HG03095 (cell line): ENCODE measurements at regions not wholly inside any gene's neighbourhood (a gene's known extent, or its start where the extent isn't known, plus 50 kb on each side); places are given as distances from the start of the nearest gene placed in this dataset.
"Not testable (repeated sequence)": the region's sequence is repeated elsewhere in the genome, so short reads cannot be mapped to it uniquely, and the experiment has no call there.

Source experiments
- ATAC-seq: cut with Tn5 transposase; IDR thresholded peaks from one replicate; pipeline ENCODE4 v1.9.1; 2021; ENCODE audit warnings: moderate library complexity; ENCODE audit not compliant: unreplicated experiment

DNA sequence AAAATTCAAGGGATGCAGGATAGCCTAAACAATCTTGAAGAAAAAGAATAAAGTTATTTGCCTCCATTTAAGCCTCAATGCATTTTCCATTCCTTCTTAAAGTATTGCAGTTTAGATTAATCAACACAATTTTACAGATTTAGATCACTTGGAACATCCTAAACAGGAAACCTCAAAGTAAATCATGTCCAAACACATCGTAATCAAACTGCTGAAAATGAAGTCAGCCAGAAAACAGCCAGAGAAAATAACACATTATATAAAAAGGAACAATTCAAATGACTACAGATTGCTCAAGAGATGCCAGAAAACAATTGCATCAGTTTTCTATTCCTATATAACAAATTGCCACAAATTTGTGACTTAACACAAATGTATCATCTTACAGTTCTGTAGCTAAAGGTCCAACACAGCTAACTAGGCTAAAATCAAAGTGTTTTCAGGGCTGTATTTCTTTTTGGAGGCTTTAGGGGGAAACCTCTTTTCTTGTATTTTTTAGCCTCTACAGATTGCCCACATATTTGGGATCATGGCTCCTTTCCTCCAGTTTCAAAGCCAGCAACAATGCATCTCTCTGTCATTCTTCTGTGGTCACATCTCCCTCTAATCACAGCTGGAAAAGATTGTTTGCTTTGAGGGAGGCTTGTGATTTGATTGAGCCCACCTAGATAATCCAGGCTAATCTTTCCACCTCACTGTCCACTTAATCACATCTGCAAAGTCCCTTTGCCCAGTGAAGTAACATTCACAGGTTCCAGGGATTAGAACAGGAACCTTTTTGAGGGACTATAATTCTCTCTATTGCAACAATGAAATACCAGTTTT lies 543.3 kb upstream of the UBE2E2 start:
- no peak for ATAC-seq

- no peak for ATAC-seq
Observed at GRCh38 chr3:22660606-22661005, 542.5 kb upstream of the UBE2E2 start.

- no peak for ATAC-seq
Observed at GRCh38 chr3:22661121-22661700, 541.9 kb upstream of the UBE2E2 start.

- ATAC-seq, result no peak
Observed at GRCh38 chr3:22665528-22665927, 537.6 kb upstream of the UBE2E2 start.

DNA sequence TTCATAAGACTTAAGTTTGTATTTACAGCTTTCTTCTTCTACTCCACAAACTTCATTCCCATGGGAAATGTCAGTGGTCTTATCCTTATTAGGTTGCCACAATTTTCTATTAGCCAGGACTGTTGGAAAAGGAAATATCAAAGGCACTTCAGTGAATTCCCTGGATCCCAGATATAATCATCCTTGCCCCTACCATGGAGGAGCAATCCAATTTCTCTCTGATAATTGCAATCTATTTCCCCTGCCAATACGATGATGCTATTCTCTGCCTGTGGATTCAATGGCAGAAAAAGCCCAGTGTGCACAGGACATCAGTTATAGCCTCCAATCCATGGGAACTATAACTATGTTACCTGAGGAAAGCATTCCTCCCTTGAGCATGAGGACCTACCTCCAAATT lies 536.4 kb upstream of the UBE2E2 start:
- ATAC-seq, result no peak

DNA sequence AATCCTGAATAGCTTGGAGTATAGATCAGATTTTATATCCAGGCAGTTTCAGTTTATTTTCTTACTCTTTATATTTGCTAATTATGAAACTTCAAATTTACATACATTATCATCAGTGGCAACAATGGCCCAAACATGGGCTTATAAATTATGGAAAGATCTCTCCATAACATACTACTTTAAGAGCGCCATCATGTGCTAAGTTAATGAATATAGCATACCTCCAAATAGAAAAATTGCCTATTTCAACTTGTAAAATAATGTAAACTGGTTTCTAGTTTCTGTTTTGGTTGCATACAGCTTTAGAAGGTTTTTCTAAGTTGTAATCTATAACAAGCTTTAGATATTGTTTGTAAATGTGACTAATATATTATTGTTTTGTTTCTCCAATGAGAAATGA lies 531.3 kb upstream of the UBE2E2 start:
- ATAC-seq, result no peak

- no peak for ATAC-seq
Observed at GRCh38 chr3:22684739-22685138, 518.4 kb upstream of the UBE2E2 start.

DNA sequence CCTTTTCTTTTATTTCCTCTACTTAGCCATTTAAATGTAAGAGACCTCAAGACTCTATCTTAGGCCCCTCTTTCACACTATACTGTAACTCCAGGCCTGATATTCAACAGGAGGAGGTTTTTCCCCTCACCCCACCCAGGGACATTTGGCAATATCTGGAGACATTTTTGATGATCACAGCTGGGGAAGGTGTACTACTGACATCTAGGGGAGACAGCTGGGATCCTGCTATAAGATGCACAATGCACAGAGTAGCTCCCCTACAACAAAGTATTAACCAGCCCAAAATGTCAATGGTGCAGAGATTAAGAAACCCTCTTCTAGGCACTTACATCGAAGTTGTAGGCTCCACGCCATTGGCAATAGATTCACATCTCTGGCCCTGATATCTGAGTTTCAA lies 517.5 kb upstream of the UBE2E2 start:
- ATAC-seq, result no peak

GRCh38 chr3:22691407-22691806 lies 511.7 kb upstream of the UBE2E2 start:
- ATAC-seq, result no peak

DNA sequence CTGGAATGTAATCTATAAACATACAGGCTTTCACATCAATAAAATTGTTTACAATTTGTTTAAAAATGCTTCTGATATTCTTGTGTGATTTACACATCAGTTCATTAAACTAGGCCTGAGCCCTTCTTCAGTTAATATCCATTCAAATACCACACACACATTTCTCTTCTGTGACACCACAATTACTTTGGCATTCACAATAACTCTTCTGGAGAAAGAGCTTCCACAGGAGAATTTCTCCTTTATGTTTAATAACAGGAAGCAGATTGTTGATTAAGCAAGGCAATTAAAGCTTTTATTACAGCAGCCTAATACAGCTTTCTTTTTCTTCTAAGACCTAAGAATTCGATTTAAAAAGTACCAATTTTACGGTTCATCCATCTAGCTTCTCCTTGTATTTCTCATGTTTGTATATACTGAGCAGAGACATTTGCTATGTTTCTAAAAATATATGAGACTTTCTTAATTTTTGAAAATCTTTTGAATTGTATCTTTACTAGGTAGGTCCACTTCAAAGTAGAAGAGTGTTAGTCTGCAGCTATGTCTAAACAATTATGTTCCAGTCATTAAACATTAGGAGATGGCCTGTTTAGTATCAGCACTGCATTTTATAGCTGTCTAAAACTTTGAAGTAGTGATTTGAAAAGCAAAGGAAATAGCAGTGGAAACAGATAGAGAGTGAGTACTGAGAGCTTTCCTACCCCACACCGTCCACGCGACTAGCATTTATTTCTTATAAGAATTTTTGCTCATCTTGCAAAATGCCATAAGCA lies 511.1 kb upstream of the UBE2E2 start:
- no peak for ATAC-seq

GRCh38 chr3:22700876-22701275 lies 502.3 kb upstream of the UBE2E2 start:
- no peak for ATAC-seq

DNA sequence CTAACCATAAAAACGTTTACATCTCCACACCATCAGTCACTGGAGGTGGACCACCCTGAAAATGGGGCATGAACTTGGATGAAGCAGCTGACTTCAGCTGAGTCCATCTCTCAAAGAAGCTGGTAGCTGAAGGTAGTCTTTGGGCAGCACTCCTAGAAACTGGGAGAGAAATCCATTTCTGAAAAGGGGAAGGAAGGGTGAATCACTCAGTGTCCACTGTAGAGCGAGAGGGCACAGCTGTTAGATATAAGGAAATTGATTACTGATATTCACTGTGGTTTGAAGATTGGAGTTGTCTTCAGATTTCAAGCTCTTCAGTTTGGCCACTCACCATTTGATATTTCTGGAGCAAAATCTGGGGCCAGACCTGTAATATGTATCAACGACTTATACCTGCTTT lies 499.0 kb upstream of the UBE2E2 start:
- ATAC-seq, result no peak

DNA sequence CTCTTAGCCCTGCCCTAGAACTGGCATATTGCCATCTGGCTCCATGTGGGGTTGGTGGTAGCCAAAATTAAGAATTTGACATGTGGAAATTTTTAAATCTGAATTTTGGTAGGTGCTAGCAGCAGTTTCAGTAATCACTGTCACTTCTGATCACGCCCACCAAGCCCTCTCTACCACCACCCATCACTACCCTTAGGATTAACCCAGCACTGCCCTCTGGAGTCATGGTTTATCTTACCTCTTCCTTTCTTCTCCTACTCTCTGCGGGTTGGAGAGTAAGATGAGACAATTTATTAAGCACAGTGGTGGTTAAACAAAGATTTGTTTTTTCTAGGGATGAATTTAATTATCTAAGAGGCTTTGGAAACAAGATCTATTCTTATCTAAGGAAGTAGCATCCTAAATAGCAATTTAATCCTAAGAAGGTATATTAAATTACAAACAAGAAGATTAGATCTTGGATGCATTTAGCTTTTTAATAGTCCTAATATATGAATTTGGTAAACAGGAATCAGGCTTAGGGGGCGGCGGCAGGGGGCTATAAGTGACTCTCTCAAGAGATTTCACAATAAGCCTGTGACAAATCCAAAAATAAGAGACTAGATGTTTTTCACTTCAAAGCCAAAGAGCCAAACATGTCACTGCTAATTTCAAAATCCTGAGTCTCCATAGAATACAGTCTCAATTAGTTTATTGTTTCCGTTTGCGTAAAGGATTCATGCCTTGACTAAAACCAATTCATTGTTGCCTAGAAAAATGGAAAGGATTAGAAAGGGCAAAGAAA lies 498.4 kb upstream of the UBE2E2 start:
- no peak for ATAC-seq

DNA sequence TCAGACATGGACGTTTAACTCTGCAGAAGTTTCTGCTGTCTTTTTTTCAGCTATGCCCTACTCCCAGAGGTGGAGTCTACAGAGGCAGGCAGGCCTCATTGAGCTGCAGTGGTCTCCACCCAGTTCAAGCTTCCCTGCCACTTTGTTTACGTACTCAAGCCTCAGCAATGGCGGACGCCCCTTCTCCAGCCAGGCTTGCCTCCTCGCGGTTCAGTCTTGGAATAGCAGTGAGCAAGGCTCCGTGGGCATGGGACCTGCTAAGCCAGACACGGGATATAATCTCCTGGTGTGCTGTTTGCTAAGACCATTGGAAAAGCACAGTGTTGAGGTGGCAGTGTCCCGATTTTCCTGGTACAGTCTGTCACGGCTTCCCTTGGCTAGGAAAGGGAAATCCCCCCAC lies 496.2 kb upstream of the UBE2E2 start:
- not testable (repeated sequence) for ATAC-seq

- ATAC-seq, result no peak
Observed at GRCh38 chr3:22713936-22714335, 489.2 kb upstream of the UBE2E2 start.

GRCh38 chr3:22714749-22715148 lies 488.4 kb upstream of the UBE2E2 start:
- no peak for ATAC-seq

- ATAC-seq, result no peak
Observed at GRCh38 chr3:22720596-22720995, 482.5 kb upstream of the UBE2E2 start.

DNA sequence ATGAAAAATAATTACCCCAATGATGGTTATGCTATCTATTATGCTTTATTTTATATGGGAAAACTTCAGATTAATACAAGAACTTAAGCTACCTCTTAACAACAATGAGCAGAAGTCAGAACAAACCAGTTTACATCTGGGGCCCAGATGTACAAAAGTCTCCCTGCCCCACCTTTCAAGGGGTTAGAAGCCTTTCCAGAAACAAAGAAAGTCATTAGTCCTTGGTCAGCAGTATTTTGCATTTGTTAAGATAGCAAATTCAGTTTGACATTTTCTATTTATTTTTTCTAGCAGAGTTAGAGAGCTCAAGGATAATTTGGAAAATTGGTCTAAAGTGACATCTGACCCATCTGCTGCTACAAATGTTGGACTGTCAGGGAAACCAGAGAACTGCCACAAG lies 478.7 kb upstream of the UBE2E2 start:
- no peak for ATAC-seq

- ATAC-seq, result no peak
Observed at GRCh38 chr3:22728406-22728805, 474.7 kb upstream of the UBE2E2 start.

DNA sequence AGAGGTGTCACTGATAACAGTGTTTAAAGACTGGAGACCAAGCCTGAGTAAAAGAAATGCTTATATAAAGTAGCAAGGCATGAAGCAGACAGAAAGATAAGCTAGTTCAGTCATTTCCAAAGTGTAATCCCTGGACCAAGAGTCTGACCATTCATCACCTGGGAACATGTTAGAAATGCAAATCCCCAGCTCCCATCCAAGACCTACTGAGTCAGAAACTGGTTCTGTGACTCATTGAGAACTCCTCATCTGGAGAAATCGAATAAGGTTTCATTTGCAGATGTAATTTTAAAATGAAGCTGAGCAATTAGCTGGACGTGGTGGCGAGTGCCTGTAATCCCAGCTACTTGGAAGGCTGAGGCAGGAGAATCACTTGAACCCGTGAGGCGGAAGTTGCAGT lies 473.9 kb upstream of the UBE2E2 start:
- no peak for ATAC-seq

DNA sequence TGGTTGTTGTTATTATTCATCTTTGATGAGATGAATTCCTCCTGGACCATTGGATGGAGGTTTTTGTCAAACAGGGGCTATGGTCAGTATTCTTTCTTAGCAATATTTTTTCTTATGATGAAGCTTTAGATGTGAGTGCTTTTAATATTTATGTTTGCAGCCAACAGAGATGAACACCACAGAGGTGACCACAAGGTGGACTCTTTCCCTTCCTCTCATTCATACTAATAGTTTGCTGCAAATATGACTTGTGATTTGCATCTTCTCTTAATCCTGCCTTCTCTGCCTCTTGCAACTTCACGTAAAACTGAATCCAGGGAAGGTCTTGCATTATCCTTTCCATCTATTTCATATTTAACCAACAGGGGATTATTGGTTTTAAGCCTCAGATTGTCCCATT lies 473.1 kb upstream of the UBE2E2 start:
- no peak for ATAC-seq
